Cardiac fibroblast (primary cell): ENCODE measurements at regions not wholly inside any gene's neighbourhood (a gene's known extent, or its start where the extent isn't known, plus 50 kb on each side); places are given as distances from the start of the nearest gene placed in this dataset.
"Not testable (repeated sequence)": the region's sequence is repeated elsewhere in the genome, so short reads cannot be mapped to it uniquely, and the experiment has no call there.

Experiments
- DNase-seq, 2 donors: peaks; one replicate each; pipeline versions ENCODE4 v3.0.0 to v3.0.0-alpha.2; 2010; ENCODE audit warnings: low read depth in 2 of 2
- H3K4me3 ChIP-seq, 2 donors: replicated peaks in 1 of 2; 1 replicate in 1 of 2; 2 replicates in 1 of 2; pipeline ENCODE4 v1.5.1; 2011; ENCODE audit warnings: low read depth in 2 of 2, low read length in 2 of 2, mild to moderate bottlenecking in 2 of 2, moderate library complexity in 1 of 2
- CTCF ChIP-seq: IDR thresholded peaks from one replicate; pipeline ENCODE4 v1.5.1; 2011; ENCODE audit warnings: low read depth, mild to moderate bottlenecking, low read length, inconsistent platforms

GRCh38 chr5:152178350-152178699 is 226.8 kb downstream of the NMUR2 start:
- no peak for DNase-seq
- TF ChIP-seq CTCF, result no peak
- H3K4me3 ChIP-seq, result no peak overlapping the region

GRCh38 chr5:152177626-152178349 is 227.3 kb downstream of the NMUR2 start:
- DNase-seq, result no peak
- no peak for TF ChIP-seq CTCF
- no peak overlapping the region for H3K4me3 ChIP-seq

- no peak overlapping the region for H3K4me3 ChIP-seq
- no peak for TF ChIP-seq CTCF
- DNase-seq, result no peak
These were observed 233.2 kb downstream of the NMUR2 start for GRCh38 chr5:152171888-152172287.

GRCh38 chr5:152170350-152170749 is 234.7 kb downstream of the NMUR2 start:
- TF ChIP-seq CTCF, result no peak
- no peak overlapping the region for H3K4me3 ChIP-seq

GRCh38 chr5:152164860-152165259 is 240.2 kb upstream of the GLRA1 start:
- no peak for DNase-seq
- H3K4me3 ChIP-seq, result no peak overlapping the region
- TF ChIP-seq CTCF, result no peak

More at GRCh38 chr5:152170350-152170749, 234.7 kb downstream of the NMUR2 start:
- no peak for DNase-seq

- not testable (repeated sequence) for H3K4me3 ChIP-seq, DNase-seq
These were observed 235.2 kb upstream of the GLRA1 start for GRCh38 chr5:152159894-152160293.

- not testable (repeated sequence) for DNase-seq, H3K4me3 ChIP-seq
These were observed 229.8 kb upstream of the GLRA1 start for GRCh38 chr5:152154452-152154851.

- no peak overlapping the region for H3K4me3 ChIP-seq
- TF ChIP-seq CTCF, result no peak
- no peak for DNase-seq
These were observed 227.3 kb upstream of the GLRA1 start for GRCh38 chr5:152151940-152152339.
